ENCODE measurements at regions not wholly inside any gene's neighbourhood (a gene's known extent, or its start where the extent isn't known, plus 50 kb on each side); places are given as distances from the start of the nearest gene placed in this dataset.
"Not testable (repeated sequence)": the region's sequence is repeated elsewhere in the genome, so short reads cannot be mapped to it uniquely, and the experiment has no call there.

GRCh38 chr10:46645110-46645509 lies 66.2 kb downstream of the SYT15 start:
- DNase-seq (ENCODE audit: low spot score) = not testable (repeated sequence)

DNA sequence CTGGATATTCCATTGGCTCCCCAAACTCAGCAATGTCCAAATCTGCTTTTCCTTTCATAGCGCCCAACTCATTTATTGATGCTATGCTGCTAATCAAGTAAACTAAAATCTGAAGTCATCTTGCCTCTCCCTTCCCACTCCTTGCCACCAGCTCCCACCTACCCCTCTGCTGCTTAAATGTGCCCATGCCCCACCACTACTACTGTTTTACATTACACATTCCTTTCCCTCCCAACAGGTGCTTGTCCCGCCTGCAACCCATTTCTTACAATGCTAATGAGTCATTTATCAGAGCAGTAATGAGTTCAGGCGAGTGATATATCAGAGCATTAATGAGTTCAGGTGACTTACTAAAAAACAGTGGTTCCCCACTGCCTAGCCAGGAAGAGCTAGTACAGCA lies 67.2 kb downstream of the SYT15 start:
- DNase-seq (ENCODE audit: low spot score) = not testable (repeated sequence)

- DNase-seq (ENCODE audit: low spot score) = not testable (repeated sequence)
Measured at GRCh38 chr10:46650967-46651366, 72.0 kb downstream of the SYT15 start.

GRCh38 chr10:46657437-46657836 lies 78.5 kb downstream of the SYT15 start:
- DNase-seq (ENCODE audit: low spot score) = not testable (repeated sequence)

DNA sequence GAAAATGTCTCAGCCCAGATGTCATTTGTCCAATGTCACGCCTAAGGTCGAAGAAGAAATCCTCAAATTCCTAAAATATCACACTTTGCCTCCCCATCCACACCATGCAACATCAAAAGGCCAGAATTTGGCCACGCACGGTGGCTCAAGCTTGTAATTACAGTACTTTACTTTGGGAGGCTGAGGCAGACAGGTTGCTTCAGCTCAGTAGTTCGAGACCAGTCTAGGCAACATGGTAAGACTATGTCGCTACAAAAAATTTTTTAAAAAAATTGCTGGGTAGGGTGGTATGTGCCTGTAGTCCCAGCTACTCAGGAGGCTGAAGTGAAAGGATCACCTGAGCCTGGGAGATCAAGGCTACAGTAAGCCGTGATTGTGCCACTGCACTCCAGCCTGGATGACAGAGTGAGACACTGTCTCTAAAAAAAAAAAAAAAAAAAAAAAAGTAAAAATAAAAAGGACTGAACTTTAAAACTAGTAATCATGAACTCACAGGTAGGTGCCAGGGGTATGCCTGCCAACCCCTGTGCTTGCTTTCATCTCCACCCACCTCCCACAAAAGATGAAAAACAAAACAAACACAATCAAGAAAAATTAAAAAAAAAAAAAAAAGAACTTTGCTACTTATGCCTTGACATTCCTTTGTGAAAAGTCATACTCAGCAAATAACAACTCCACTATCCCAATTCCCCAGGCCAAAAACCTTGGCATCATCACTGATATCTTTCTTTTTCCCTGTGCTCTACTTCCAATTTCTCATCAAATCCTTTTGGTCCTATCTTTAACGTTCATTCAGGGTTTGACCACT lies 81.3 kb downstream of the SYT15 start:
- DNase-seq (ENCODE audit: low spot score) = not testable (repeated sequence)

- DNase-seq (ENCODE audit: low spot score) = not testable (repeated sequence)
Measured at GRCh38 chr10:46660835-46661164, 81.9 kb downstream of the SYT15 start.

DNA sequence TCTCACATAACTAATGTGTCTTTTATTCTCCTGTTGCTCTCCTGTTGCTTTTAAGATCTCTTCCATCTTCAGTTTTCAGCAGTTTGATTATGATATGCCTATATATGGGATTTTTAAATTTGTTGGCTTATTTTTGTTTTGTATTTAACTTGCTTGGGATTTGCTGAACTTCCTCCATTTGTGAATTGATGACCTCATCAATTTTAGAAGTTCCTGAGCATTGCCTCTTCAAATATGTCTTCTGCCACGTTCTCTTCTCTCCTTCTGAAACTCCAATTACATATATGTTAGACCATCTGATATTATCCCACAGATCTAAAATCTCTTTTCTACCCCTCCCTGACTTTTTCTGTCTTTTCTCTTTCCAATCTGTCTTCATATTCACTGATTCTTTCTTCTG lies 86.6 kb downstream of the SYT15 start:
- not testable (repeated sequence) for DNase-seq (ENCODE audit: low spot score)

DNA sequence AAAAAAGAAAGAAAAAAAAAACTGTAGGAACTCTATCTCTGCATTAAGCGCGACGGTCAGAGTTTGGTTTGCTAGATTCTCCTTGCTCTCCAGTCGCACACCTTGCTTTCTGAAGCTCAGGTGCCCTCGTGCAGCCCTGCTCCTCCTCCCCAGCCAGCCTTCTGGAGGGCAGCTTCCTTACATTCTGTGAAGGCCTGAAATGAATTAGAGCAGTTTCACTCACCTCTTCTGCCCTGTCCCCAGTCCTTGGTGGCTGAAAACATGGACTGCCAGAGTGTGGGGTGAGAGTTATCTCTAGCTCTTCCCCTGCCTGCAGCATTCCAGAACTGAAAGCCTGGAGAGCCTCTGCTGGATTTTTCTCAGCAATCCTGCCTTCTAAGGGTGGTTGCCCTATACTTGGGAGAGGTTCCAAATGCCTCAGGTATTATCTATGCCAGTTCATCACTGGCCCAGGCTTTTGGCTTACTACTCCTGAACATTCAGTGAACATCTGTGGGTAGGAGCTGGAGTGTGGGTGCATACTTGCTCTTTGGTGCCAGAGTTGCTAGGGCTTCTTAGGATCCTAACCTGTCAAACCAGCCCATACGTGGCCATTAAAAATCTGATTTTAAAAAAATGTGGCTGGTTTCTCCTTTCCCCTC lies 89.5 kb downstream of the SYT15 start:
- not testable (repeated sequence) for DNase-seq (ENCODE audit: low spot score)

DNA sequence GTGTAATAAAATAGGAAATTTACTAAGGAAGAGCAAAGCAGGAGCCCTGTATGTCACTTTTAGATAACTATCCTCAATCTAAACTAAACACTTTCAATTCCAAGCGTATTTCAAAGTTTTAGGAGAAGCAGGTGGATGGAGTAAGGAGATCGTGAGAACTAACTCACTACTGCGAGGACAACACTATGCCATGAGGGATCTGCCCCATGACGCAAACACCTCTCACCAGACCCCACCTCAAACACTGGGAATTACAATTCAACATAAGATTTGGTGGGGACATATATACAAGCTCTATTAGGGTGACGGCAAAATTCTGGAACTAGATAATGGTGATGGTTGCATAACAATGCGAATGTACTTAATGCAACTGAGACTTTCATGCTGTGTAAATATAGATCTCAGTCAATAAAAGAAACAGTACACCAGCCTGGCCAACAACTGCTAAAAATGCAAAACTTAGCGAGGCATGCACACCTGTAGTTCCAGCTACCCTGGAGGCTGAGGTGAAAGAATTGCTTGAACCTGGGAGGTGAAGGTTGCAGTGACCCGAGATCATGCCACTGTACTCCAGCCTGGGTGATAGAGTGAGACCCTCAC lies 99.0 kb downstream of the SYT15 start:
- not testable (repeated sequence) for DNase-seq (ENCODE audit: low spot score)

- DNase-seq (ENCODE audit: low spot score) = not testable (repeated sequence)
Measured at GRCh38 chr10:46691397-46691796, 112.5 kb downstream of the SYT15 start.

DNA sequence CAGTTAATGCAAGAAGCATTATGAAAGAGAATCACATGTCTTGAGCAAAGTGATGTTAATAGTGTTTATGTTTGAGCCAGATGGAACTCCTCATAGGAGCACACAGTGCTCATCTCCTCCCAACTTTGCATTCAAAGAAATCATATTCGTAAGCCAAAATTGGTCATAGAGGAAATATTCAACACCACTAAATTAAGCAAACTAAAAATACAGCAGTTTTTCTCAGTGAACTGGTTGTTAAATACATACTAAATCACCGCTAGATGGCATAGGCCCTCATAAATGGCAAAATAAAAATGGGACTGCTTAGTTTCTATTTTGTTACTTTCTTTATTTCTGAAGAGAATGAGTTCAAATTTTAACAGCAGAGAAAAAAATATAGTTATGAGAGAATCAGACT lies 114.3 kb downstream of the SYT15 start:
- not testable (repeated sequence) for DNase-seq (ENCODE audit: low spot score)

DNA sequence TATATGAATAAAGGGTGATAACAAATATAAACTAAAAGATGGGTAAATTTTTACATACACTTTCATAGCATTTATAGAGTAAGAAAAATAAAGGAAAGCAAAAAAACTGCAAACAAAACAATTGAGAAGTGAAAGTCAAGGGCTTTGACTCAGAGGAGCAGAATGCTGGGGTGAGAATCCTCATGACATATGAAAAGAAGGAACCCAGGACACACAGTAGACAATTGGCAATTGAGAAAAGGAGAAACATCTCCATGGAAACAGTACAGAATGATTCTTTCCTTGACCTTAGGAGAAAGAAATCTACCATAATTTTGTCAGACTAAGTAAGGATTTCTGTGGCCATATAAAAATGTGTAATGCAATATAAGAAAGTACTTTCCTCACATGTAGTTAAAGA lies 138.3 kb downstream of the SYT15 start:
- not testable (repeated sequence) for DNase-seq (ENCODE audit: low spot score)

GRCh38 chr10:46718014-46718413 lies 139.1 kb downstream of the SYT15 start:
- DNase-seq (ENCODE audit: low spot score) = not testable (repeated sequence)

DNA sequence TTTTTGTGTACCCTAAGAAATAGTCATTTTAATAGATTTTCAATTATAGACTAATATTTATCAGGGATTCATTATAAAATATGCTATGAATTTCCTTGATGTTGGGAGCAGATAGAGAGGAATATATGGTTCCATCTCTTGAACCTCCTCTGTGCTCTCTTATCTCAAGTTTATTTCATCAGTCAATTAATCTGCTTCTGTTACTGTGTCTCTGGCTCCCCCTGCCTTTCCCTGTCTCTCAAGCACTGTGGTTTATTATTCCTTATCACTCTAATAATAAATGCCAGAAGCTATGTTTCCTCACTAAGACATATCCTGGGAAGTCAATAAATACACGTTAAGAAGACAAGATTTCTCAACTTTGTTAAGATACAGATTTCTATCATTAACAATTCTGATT lies 141.5 kb downstream of the SYT15 start:
- DNase-seq (ENCODE audit: low spot score) = peak; percentile 85

DNA sequence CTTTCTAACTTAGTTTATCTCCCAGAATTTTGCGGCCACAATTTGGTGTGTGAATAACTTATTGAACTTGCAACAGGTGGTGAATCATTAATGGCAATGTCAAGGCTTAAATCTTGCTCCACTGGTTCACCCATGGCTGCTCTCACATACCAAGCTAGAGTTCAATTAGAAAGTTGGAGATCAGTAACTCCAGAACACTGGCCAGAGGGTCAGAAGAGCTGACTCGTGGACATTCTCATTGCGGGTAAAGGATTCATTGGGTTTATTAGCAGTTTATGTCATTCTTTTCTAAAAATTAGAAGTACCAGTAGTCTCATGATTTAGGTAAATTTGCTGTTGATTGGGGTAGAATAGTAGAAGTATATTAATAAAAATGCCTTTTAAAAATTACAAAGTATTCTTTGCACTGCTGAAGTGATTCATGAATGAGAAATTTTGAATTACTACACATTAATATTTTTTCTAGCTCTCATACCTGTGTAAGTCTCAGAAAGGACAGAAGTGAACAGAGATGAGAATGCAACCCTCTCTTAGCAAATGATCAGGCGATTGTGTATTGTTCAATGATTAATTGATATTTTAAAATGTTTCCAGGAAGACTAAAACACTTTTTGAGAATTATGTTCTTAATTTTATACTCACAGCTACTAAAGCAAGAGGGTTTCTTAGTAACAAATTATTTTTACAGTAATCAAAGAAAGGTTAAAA lies 142.0 kb downstream of the SYT15 start:
- DNase-seq (ENCODE audit: low spot score) = peak; percentile 10

- DNase-seq (ENCODE audit: low spot score) = not testable (repeated sequence)
Measured at GRCh38 chr10:46724258-46724657, 145.3 kb downstream of the SYT15 start.

GRCh38 chr10:46728359-46728758 lies 149.4 kb downstream of the SYT15 start:
- not testable (repeated sequence) for DNase-seq (ENCODE audit: low spot score)

GRCh38 chr10:46730729-46731128 lies 151.8 kb downstream of the SYT15 start:
- DNase-seq (ENCODE audit: low spot score) = not testable (repeated sequence)

- DNase-seq (ENCODE audit: low spot score) = not testable (repeated sequence)
Measured at GRCh38 chr10:46733635-46734261, 154.8 kb downstream of the SYT15 start.

DNA sequence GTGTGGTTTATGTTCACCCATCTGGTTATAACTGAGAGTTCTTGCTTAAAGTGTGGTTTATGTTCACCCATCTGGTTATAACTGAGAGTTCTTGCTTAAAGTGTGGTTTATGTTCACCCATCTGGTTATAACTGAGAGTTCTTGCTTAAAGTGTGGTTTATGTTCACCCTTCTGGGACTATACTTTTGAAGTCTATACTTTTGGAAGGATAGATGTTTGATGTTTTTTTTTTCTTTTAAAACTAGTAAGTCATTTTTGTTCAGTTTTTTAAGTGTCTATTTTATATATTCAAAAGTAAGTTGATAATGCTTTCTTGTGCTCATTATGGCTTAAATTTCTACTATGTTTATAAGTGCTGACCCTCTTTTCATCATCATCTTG lies 155.3 kb downstream of the SYT15 start:
- DNase-seq (ENCODE audit: low spot score) = not testable (repeated sequence)

DNA sequence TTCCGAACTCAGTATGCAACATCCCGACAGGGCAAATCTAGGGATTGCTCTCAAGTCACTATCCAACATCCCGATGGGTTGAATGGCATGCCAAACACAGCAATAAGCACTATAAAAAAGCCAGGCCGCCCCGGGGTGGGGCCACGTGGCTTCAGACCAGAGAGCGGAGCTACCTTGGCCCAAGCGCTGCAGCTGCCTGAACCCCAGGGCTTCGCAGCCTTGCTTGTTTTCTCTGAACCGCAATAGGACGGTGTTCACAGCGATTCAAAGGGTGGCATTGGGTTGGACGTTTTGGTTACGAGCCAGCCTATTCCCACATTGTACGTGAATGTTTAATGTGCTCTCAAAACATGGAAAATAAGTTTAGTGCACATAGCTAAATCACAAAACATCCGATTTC lies 161.0 kb downstream of the SYT15 start:
- DNase-seq (ENCODE audit: low spot score) = not testable (repeated sequence)

GRCh38 chr10:46740368-46740767 lies 161.4 kb downstream of the SYT15 start:
- not testable (repeated sequence) for DNase-seq (ENCODE audit: low spot score)

Measured in mucosa of gallbladder (tissue), 1 donor.